ENCODE measurements at regions not wholly inside any gene's neighbourhood (a gene's known extent, or its start where the extent isn't known, plus 50 kb on each side); places are given as distances from the start of the nearest gene placed in this dataset.

DNA sequence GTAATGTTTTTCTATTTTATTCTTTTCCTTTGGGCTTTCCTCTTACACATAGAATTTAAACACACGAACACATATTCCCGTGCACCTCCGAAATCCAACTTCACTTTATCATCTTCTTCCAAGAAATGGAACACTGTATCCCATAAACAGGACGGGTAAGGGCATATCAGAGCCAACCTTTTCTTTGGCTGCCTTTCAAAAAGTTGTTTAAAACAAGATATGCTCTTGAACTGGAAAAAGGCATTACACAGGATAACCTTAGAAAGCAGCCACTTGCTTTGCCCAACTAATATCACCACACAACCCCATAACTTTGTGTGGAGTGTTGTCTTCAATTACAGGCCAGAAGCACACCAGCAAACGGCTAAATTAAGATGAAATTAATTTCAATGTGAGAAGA, 65.3 kb upstream of the CDKN3 start:
- Histone ChIP-seq H3K36me3 (ENCODE audit: insufficient read depth, low read length) (no peaks in the 10 kb centered on the region), H3K27ac (ENCODE audit: low read depth, low read length) (no peak overlapping the region), H3K27me3 (ENCODE audit: insufficient read depth, low read length) (peaks cover 15% of the 10 kb centered on the region), H3K4me2 (ENCODE audit: insufficient read depth, low read length) (no peak overlapping the region), H3K79me2 (ENCODE audit: insufficient read depth, low read length) (no peaks in the 10 kb centered on the region), H4K20me1 (ENCODE audit: insufficient read depth, low read length) (no peaks in the 10 kb centered on the region), H3K9me3 (ENCODE audit: low read depth, low read length) (no peaks in the 10 kb centered on the region), H2AFZ (ENCODE audit: low read length) (no peak overlapping the region), H3K4me1 (ENCODE audit: insufficient read depth, low read length) (no peaks in the 10 kb centered on the region), H3K4me3 (ENCODE audit: insufficient read depth, low read length) (no peak overlapping the region)
- no peak for DNase-seq (ENCODE audit: insufficient read length, low spot score, missing footprints)
- TF ChIP-seq, protein P1, sequence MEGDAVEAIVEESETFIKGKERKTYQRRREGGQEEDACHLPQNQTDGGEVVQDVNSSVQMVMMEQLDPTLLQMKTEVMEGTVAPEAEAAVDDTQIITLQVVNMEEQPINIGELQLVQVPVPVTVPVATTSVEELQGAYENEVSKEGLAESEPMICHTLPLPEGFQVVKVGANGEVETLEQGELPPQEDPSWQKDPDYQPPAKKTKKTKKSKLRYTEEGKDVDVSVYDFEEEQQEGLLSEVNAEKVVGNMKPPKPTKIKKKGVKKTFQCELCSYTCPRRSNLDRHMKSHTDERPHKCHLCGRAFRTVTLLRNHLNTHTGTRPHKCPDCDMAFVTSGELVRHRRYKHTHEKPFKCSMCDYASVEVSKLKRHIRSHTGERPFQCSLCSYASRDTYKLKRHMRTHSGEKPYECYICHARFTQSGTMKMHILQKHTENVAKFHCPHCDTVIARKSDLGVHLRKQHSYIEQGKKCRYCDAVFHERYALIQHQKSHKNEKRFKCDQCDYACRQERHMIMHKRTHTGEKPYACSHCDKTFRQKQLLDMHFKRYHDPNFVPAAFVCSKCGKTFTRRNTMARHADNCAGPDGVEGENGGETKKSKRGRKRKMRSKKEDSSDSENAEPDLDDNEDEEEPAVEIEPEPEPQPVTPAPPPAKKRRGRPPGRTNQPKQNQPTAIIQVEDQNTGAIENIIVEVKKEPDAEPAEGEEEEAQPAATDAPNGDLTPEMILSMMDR (IDR thresholded peaks at IDR 0.05; ENCODE audit: extremely low read depth, low read depth, low read length) = no peak

DNA sequence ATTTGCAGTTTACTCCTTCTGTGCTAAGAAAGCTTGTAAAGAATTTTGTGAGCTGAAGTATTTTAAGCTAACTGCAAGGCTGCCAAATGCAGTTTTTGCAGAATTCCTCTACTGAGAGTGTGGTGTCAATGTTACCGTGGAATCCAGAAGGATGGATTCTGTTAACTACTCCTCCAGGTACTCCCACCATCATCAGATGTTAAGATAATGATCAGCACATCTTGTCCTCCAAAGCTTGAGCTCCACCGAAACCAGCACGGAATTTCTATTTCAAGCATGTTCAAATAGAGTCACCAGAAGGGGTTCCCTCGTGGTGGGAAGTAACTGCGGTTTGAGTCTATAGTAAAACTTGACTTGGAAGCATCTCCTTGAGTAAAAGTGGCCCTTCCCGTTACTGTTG, 64.3 kb upstream of the CDKN3 start:
- H3K4me3 ChIP-seq (ENCODE audit: insufficient read depth, low read length) = no peak overlapping the region
- no peaks in the 10 kb centered on the region for H3K4me1 ChIP-seq (ENCODE audit: insufficient read depth, low read length)
- H3K4me2 ChIP-seq (ENCODE audit: insufficient read depth, low read length) = no peak overlapping the region
- peaks cover 21% of the 10 kb centered on the region for H3K27me3 ChIP-seq (ENCODE audit: insufficient read depth, low read length)
- H2AFZ ChIP-seq (ENCODE audit: low read length) = no peak overlapping the region
- DNase-seq (ENCODE audit: insufficient read length, low spot score, missing footprints) = no peak
- no peaks in the 10 kb centered on the region for H3K9me3 ChIP-seq (ENCODE audit: low read depth, low read length)
- H3K36me3 ChIP-seq (ENCODE audit: insufficient read depth, low read length) = no peaks in the 10 kb centered on the region
- no peaks in the 10 kb centered on the region for H4K20me1 ChIP-seq (ENCODE audit: insufficient read depth, low read length)
- no peak overlapping the region for H3K27ac ChIP-seq (ENCODE audit: low read depth, low read length)
- TF ChIP-seq, protein P1 (IDR thresholded peaks at IDR 0.05; ENCODE audit: extremely low read depth, low read depth, low read length) = no peak
- no peaks in the 10 kb centered on the region for H3K79me2 ChIP-seq (ENCODE audit: insufficient read depth, low read length)

DNA sequence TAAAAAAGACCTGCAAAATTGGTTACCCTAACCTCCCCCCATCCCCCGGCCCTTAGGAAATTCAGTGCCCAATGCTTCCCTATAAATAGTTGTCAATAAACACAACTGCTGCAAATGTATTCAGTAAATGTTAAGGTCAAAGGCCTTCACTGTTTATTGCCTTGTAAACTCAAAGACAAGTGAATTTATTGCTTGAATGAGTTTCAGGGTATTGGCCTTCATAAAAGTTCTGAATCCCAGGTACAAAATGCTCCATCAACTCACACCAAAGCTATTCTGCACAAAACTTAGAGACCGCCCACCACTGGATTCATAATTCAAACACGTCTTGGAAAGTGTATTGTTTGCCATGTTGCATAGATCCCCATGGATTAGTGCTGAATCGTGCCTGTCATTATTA, 63.3 kb upstream of the CDKN3 start:
- Histone ChIP-seq H3K36me3 (ENCODE audit: insufficient read depth, low read length) (no peaks in the 10 kb centered on the region), H3K27me3 (ENCODE audit: insufficient read depth, low read length) (peaks cover 29% of the 10 kb centered on the region), H3K4me2 (ENCODE audit: insufficient read depth, low read length) (no peak overlapping the region), H4K20me1 (ENCODE audit: insufficient read depth, low read length) (no peaks in the 10 kb centered on the region), H3K4me3 (ENCODE audit: insufficient read depth, low read length) (no peak overlapping the region), H3K9me3 (ENCODE audit: low read depth, low read length) (no peaks in the 10 kb centered on the region), H2AFZ (ENCODE audit: low read length) (no peak overlapping the region), H3K79me2 (ENCODE audit: insufficient read depth, low read length) (no peaks in the 10 kb centered on the region), H3K27ac (ENCODE audit: low read depth, low read length) (no peak overlapping the region), H3K4me1 (ENCODE audit: insufficient read depth, low read length) (no peaks in the 10 kb centered on the region)
- TF ChIP-seq, protein P1 (IDR thresholded peaks at IDR 0.05; ENCODE audit: extremely low read depth, low read depth, low read length) = no peak
- no peak for DNase-seq (ENCODE audit: insufficient read length, low spot score, missing footprints)

DNA sequence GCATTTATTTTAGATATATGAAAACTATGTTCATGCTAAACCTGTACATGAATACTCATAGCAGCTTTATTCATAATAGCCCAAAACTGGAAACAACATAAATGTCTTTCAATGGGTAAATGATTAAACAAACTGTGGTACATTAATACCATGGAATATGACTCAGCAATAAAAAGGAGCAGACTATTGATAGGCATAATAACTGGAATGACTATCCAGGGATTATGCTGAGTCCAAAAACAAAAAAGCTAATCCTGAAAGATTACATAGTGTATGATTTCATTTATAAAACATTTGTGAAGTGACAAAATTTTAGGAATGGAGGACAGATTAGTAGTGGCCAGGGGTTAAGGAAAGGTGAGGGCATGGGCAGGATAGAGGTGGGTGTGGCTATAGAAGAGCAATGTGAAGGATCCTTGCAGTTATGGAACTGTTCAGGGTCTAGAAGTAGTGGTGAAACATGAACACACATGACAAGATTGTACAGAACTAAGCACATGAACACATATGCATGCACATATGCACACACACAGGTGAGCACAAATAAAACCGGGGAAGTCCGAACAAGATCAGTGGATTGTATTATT, 61.1 kb upstream of the CDKN3 start:
- H3K4me2 ChIP-seq (ENCODE audit: insufficient read depth, low read length) = no peak overlapping the region
- TF ChIP-seq, protein P1 (IDR thresholded peaks at IDR 0.05; ENCODE audit: extremely low read depth, low read depth, low read length) = no peak
- no peaks in the 10 kb centered on the region for H3K9me3 ChIP-seq (ENCODE audit: low read depth, low read length)
- H3K27ac ChIP-seq (ENCODE audit: low read depth, low read length) = no peak overlapping the region
- H3K4me3 ChIP-seq (ENCODE audit: insufficient read depth, low read length) = no peak overlapping the region
- no peaks in the 10 kb centered on the region for H3K4me1 ChIP-seq (ENCODE audit: insufficient read depth, low read length)
- no peak overlapping the region for H2AFZ ChIP-seq (ENCODE audit: low read length)
- no peaks in the 10 kb centered on the region for H3K36me3 ChIP-seq (ENCODE audit: insufficient read depth, low read length)
- no peaks in the 10 kb centered on the region for H4K20me1 ChIP-seq (ENCODE audit: insufficient read depth, low read length)
- no peak for DNase-seq (ENCODE audit: insufficient read length, low spot score, missing footprints)
- H3K27me3 ChIP-seq (ENCODE audit: insufficient read depth, low read length) = peaks cover 29% of the 10 kb centered on the region
- no peaks in the 10 kb centered on the region for H3K79me2 ChIP-seq (ENCODE audit: insufficient read depth, low read length)
